ENCODE measurements at regions not wholly inside any gene's neighbourhood (a gene's known extent, or its start where the extent isn't known, plus 50 kb on each side); places are given as distances from the start of the nearest gene placed in this dataset.

- TF ChIP-seq POLR2A (IDR thresholded peaks at IDR 0.05; ENCODE audit: low read length) (no peak), GATA1 (IDR thresholded peaks at IDR 0.05; ENCODE audit: low read depth, low read length) (no peak)
Measured at GRCh38 chr7:26562841-26563240, 271.2 kb downstream of the SNX10 start.
